Endothelial cell of umbilical vein (primary cell): ENCODE measurements at regions not wholly inside any gene's neighbourhood (a gene's known extent, or its start where the extent isn't known, plus 50 kb on each side); places are given as distances from the start of the nearest gene placed in this dataset.

Experiments
- BruUV-seq: library from RNA; stranded (reverse); fragments of 400-500 nt; replicated peaks from 2 replicates; lab custom pipeline; 2021; lab: Mats Ljungman, UMichigan
- CTCF ChIA-PET: fragments of 300-600, 350-600 bp; sonication (Branson Sonifier 250); formaldehyde crosslinking; loops from one replicate; lab custom pipeline; 2021; ENCODE audit warnings: antibody characterized with exemption, inconsistent platforms; lab: Charles Lee
- POLR2A ChIA-PET: fragments of 300-600, 350-600 bp; sonication (Branson Sonifier 250); formaldehyde crosslinking; loops from one replicate; lab custom pipeline; 2021; ENCODE audit warnings: antibody characterized with exemption, inconsistent platforms; lab: Charles Lee
- DNase-seq: peaks from one replicate; pipeline ENCODE4 v3.0.0-alpha.2; 2011; ENCODE audit warnings: low read depth, low spot score
- FAIRE-seq: peaks from 2 replicates; lab custom pipeline; 2011; peaks lifted over from hg19 to GRCh38; lab: Jason Lieb, UNC
- H2AFZ ChIP-seq: 2 replicates; pipeline ENCODE4 v1.6.0; 2012; ENCODE audit warnings: low read depth, low read length, control low read depth, inconsistent platforms
- H3K27ac ChIP-seq: 2 replicates; pipeline ENCODE4 v1.5.1; 2011; ENCODE audit warnings: low read depth, mild to moderate bottlenecking, control low read depth, low read length, moderate library complexity; ENCODE audit not compliant: insufficient read depth
- H3K27me3 ChIP-seq, 2 experiments: 2 replicates each; pipeline versions ENCODE4 v1.6.0 to v1.6.1; 2011; ENCODE audit warnings: low read length in 2 of 2, mixed read lengths in 1 of 2; ENCODE audit not compliant: control insufficient read depth in 2 of 2, insufficient read depth in 2 of 2
- H3K36me3 ChIP-seq, 2 experiments: 2 replicates in 1 of 2; 3 replicates in 1 of 2; pipeline ENCODE4 v1.5.1; 2011; ENCODE audit warnings: low read length in 2 of 2, mild to moderate bottlenecking in 1 of 2, moderate library complexity in 1 of 2; ENCODE audit not compliant: control insufficient read depth in 2 of 2, insufficient read depth in 2 of 2; ENCODE audit errors: extremely low read depth in 1 of 2
- H3K4me1 ChIP-seq: 3 replicates; pipeline ENCODE4 v1.5.1; 2011; ENCODE audit warnings: mild to moderate bottlenecking, low read length; ENCODE audit not compliant: control insufficient read depth, insufficient read depth; ENCODE audit errors: extremely low read depth
- H3K4me2 ChIP-seq: 2 replicates; pipeline ENCODE4 v1.6.1; 2011; ENCODE audit warnings: low read length, control low read depth, mixed read lengths; ENCODE audit not compliant: insufficient read depth
- H3K4me3 ChIP-seq, 3 experiments: fragments of 200-600 bp in 1 of 3; sonication (generic), shearing (Covaris generic) in 1 of 3; replicated peaks in 1 of 3; 2 replicates each; pipeline ENCODE4 v1.5.1; 2011 to 2016; ENCODE audit warnings: control low read depth in 3 of 3, low read length in 3 of 3, mild to moderate bottlenecking in 2 of 3, inconsistent platforms in 1 of 3, low read depth in 1 of 3, moderate library complexity in 1 of 3; ENCODE audit not compliant: insufficient read depth in 1 of 3
- H3K79me2 ChIP-seq: 2 replicates; pipeline ENCODE4 v1.6.0; 2012; ENCODE audit warnings: low read length, inconsistent platforms; ENCODE audit not compliant: control insufficient read depth, insufficient read depth
- H3K9ac ChIP-seq: replicated peaks from 2 replicates; pipeline ENCODE3; 2011; ENCODE audit warnings: low read length, control low read depth; ENCODE audit not compliant: insufficient read depth; ENCODE audit errors: extremely low read depth
- H3K9me1 ChIP-seq: replicated peaks from 3 replicates; pipeline ENCODE4 v1.6.0; 2011; ENCODE audit warnings: mild to moderate bottlenecking, low read length; ENCODE audit not compliant: control insufficient read depth, insufficient read depth; ENCODE audit errors: extremely low read depth
- H3K9me3 ChIP-seq: replicated peaks from 2 replicates; pipeline ENCODE4 v1.5.1; 2012; ENCODE audit warnings: low read length, inconsistent platforms; ENCODE audit not compliant: control insufficient read depth, insufficient read depth
- H4K20me1 ChIP-seq: replicated peaks from 2 replicates; pipeline ENCODE3; 2011; ENCODE audit warnings: mild to moderate bottlenecking, low read length; ENCODE audit not compliant: control insufficient read depth, insufficient read depth; ENCODE audit errors: extremely low read depth
- EZH2 ChIP-seq: IDR thresholded peaks from 2 replicates; pipeline ENCODE4 v1.6.1; 2012; ENCODE audit warnings: borderline replicate concordance, low read depth, mild to moderate bottlenecking, moderate library complexity, low read length, inconsistent platforms; ENCODE audit not compliant: severe bottlenecking
- FOS ChIP-seq: IDR thresholded peaks from 2 replicates; pipeline ENCODE4 v1.6.1; 2011; ENCODE audit warnings: mild to moderate bottlenecking, low read length, moderate library complexity, borderline replicate concordance; ENCODE audit not compliant: insufficient read depth
- GATA2 ChIP-seq: IDR thresholded peaks from 2 replicates; pipeline ENCODE4 v1.7.0; 2011; ENCODE audit warnings: low read depth, mild to moderate bottlenecking, moderate library complexity, mixed read lengths, low read length; ENCODE audit not compliant: insufficient read length, insufficient read depth
- JUN ChIP-seq: IDR thresholded peaks from 2 replicates; pipeline ENCODE4 v1.6.1; 2011; ENCODE audit warnings: borderline replicate concordance, low read depth; ENCODE audit not compliant: insufficient read length, insufficient read depth
- MYC ChIP-seq: IDR thresholded peaks from one replicate; pipeline ENCODE4 v1.6.1; 2011; ENCODE audit warnings: mild to moderate bottlenecking, low read depth, low read length
- POLR2A ChIP-seq: IDR thresholded peaks from 2 replicates; pipeline ENCODE4 v1.6.1; 2012; ENCODE audit warnings: low read depth, mild to moderate bottlenecking, control low read depth, low read length
- POLR2AphosphoS5 ChIP-seq: IDR thresholded peaks from 2 replicates; pipeline ENCODE4 v1.6.1; 2012; ENCODE audit warnings: low read depth, mild to moderate bottlenecking, control low read depth, low read length, moderate library complexity; ENCODE audit not compliant: insufficient read depth
- dilution Hi-C: fragments of 300-500 bp; cut with MboI; formaldehyde crosslinking; loops from one replicate; pipeline ENCODE4 v1.15.0; 2019; ENCODE audit warnings: low sequenced_read_pairs; ENCODE audit not compliant: extremely low pct_ligation_motif_present
- intact Hi-C: fragments of 100-400 bp; cut with micrococcal nuclease; formaldehyde crosslinking; loops from one replicate; pipeline ENCODE4 v1.10.0; 2022
- TF ChIP-seq, protein P1 (sequence below): IDR thresholded peaks from 2 replicates; pipeline ENCODE4 v1.6.1; 2011; ENCODE audit not compliant: insufficient read depth, insufficient read length
- TF ChIP-seq, protein P2 (sequence below), 2 donors: IDR thresholded peaks; 1 replicate in 1 of 2; 2 replicates in 1 of 2; pipeline ENCODE4 v1.5.1; 2011; ENCODE audit warnings: low read length in 2 of 2, mild to moderate bottlenecking in 2 of 2, moderate library complexity in 2 of 2, control low read depth in 1 of 2, inconsistent platforms in 1 of 2, low read depth in 1 of 2; ENCODE audit not compliant: insufficient read depth in 1 of 2; ENCODE audit errors: extremely low read depth in 1 of 2

GRCh38 chr1:8116894-8117264 is 90.8 kb upstream of the ERRFI1 start:
- Histone ChIP-seq H3K9me3 (no peaks in the 10 kb centered on the region), H3K79me2 (no peaks in the 10 kb centered on the region), H3K4me2 (no peak overlapping the region), H3K27me3 (no peaks in the 10 kb centered on the region), H3K9me1 (no peaks in the 10 kb centered on the region), H3K4me3 (no peak overlapping the region), H2AFZ (peak overlapping the region; percentile 37), H3K36me3 (no peaks in the 10 kb centered on the region), H3K9ac (no peak overlapping the region), H3K4me1 (peaks cover 39% of the 10 kb centered on the region), H4K20me1 (no peaks in the 10 kb centered on the region), H3K27ac (peak overlapping the region; percentile 45)
- ChIA-PET POLR2A (interaction anchor here (1.2 kb wide), 1 partner anchor 17 kb away, joined by 4 read pairs; no protein-coding TSS in a partner anchor), CTCF (interaction anchor here (0.6 to 1.3 kb wide), 4 partner anchors 17 to 84 kb away, joined by 3 to 5 read pairs (median 3); no protein-coding TSS in a partner anchor)
- peak; percentile 82 for DNase-seq
- TF ChIP-seq MYC (no peak), JUN (no peak), FOS (no peak), EZH2 (no peak), POLR2A (no peak), GATA2 (no peak)
- TF ChIP-seq, protein P1, sequence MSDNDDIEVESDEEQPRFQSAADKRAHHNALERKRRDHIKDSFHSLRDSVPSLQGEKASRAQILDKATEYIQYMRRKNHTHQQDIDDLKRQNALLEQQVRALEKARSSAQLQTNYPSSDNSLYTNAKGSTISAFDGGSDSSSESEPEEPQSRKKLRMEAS, result no peak
- dilution Hi-C loops (no loop called here), intact Hi-C loops (no loop called here)
- no TSS peak for BruUV-seq
- FAIRE-seq, result no peak

DNA sequence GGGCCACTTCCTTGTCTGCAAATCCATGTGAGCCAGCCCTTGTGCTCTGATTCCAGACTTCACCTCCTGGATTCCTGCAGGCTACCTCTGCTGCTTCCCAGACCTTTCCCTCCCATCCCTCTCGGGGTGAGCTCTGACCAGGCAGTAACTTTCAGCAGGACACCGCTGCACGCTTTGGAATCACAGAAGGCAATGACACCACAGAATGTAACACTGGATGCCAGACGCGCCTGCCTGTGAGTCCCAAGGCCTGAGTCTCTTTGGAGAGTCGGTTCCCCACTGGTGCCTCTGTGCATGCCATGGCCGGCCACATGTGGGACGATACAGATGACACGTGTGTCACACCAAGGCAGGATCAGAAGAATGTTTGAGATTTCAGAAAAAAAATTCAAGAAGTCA is 89.7 kb upstream of the ERRFI1 start:
- Histone ChIP-seq H3K27ac (no peak overlapping the region), H3K9ac (no peak overlapping the region), H3K9me3 (no peaks in the 10 kb centered on the region), H3K4me3 (no peak overlapping the region), H3K4me2 (no peak overlapping the region), H2AFZ (no peak overlapping the region), H3K27me3 (no peaks in the 10 kb centered on the region), H3K4me1 (peaks cover 29% of the 10 kb centered on the region), H3K79me2 (no peaks in the 10 kb centered on the region), H3K9me1 (no peaks in the 10 kb centered on the region), H3K36me3 (no peaks in the 10 kb centered on the region), H4K20me1 (no peaks in the 10 kb centered on the region)
- dilution Hi-C loops (no loop called here), intact Hi-C loops (no loop called here)
- ChIA-PET POLR2A (no interaction called here), CTCF (interaction anchor here (1.0 kb wide), 1 partner anchor 11 kb away, joined by 3 read pairs; no protein-coding TSS in a partner anchor)
- DNase-seq, result no peak
- FAIRE-seq, result no peak
- TF ChIP-seq MYC (no peak), POLR2AphosphoS5 (no peak), GATA2 (no peak), JUN (no peak), EZH2 (no peak), FOS (no peak), POLR2A (no peak)
- TF ChIP-seq, protein P1, result no peak
- TF ChIP-seq, protein P2, sequence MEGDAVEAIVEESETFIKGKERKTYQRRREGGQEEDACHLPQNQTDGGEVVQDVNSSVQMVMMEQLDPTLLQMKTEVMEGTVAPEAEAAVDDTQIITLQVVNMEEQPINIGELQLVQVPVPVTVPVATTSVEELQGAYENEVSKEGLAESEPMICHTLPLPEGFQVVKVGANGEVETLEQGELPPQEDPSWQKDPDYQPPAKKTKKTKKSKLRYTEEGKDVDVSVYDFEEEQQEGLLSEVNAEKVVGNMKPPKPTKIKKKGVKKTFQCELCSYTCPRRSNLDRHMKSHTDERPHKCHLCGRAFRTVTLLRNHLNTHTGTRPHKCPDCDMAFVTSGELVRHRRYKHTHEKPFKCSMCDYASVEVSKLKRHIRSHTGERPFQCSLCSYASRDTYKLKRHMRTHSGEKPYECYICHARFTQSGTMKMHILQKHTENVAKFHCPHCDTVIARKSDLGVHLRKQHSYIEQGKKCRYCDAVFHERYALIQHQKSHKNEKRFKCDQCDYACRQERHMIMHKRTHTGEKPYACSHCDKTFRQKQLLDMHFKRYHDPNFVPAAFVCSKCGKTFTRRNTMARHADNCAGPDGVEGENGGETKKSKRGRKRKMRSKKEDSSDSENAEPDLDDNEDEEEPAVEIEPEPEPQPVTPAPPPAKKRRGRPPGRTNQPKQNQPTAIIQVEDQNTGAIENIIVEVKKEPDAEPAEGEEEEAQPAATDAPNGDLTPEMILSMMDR (IDR thresholded peaks at IDR 0.05; ENCODE audit: extremely low read depth in 1 of 2, insufficient read depth in 1 of 2, low read depth in 1 of 2, low read length in 2 of 2), result no peak
- BruUV-seq, result no TSS peak
